ENCODE measurements at regions not wholly inside any gene's neighbourhood (a gene's known extent, or its start where the extent isn't known, plus 50 kb on each side); places are given as distances from the start of the nearest gene placed in this dataset.
"Not testable (repeated sequence)": the region's sequence is repeated elsewhere in the genome, so short reads cannot be mapped to it uniquely, and the experiment has no call there.

GRCh38 chr21:38112219-38112789, 144.5 kb upstream of the KCNJ15 start:
- DNase-seq (ENCODE audit: low spot score): no peak

GRCh38 chr21:38114717-38115333, 142.0 kb upstream of the KCNJ15 start:
- no peak for DNase-seq (ENCODE audit: low spot score)

- no peak for DNase-seq (ENCODE audit: low spot score)
Observed at GRCh38 chr21:38115870-38116269, 140.9 kb upstream of the KCNJ15 start.

- DNase-seq (ENCODE audit: low spot score): no peak
Observed at GRCh38 chr21:38119793-38120192, 137.0 kb upstream of the KCNJ15 start.

GRCh38 chr21:38120679-38120983, 136.2 kb upstream of the KCNJ15 start:
- DNase-seq (ENCODE audit: low spot score): not testable (repeated sequence)

- no peak for DNase-seq (ENCODE audit: low spot score)
Observed at GRCh38 chr21:38120984-38121855, 135.6 kb upstream of the KCNJ15 start.

- DNase-seq (ENCODE audit: low spot score): no peak
Observed at GRCh38 chr21:38121888-38122720, 134.7 kb upstream of the KCNJ15 start.

DNA sequence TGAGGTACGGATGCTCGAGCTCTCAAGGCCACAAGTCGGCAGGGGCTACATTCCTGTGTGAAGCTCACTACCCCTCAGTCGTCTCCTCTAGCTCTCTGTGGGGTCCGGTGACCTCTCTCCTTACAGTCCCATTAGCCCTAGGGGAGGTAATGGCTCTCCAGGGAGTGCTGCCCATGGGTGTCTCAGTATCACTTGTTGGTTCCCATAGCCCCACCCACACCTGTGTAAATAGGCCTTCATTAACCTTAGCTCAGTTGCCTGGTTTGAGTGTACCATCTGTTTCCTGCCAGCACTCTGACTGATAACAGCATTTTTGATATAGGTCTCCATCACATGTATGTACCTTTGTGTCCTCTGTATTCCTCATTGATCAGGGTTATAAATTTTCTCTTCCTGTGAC, 133.2 kb upstream of the KCNJ15 start:
- DNase-seq (ENCODE audit: low spot score): no peak

DNA sequence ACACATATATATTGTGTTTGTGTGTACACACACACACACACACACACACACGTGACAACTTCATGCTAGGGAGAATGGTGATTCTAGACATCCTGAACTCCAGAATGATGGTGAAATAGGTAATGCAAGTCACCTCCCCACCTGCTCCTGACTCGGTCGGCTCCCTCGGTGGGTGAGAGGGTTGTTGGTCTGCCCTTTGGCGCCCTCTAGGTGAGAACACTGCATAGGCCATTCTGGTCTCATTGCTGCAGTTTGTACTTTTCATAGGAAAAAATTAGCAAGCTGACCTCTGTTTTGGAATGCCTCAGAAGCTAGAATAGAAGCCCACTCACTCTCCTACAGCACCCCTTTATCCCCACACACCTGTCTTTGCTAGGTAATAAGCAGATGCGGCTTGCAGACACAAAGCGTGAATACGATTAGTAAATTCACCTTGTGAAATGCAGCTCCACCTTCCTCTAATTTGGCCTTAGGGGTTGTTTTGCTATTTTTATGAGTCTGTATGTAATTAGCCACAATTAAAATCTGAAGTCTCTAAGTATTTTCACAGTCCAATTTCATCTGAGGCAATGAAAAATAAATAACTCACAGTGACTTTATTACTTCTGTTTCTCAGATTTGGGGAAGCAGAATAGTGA, 130.0 kb upstream of the KCNJ15 start:
- DNase-seq (ENCODE audit: low spot score): peak; percentile 10

GRCh38 chr21:38129711-38130110, 127.1 kb upstream of the KCNJ15 start:
- DNase-seq (ENCODE audit: low spot score): no peak

DNA sequence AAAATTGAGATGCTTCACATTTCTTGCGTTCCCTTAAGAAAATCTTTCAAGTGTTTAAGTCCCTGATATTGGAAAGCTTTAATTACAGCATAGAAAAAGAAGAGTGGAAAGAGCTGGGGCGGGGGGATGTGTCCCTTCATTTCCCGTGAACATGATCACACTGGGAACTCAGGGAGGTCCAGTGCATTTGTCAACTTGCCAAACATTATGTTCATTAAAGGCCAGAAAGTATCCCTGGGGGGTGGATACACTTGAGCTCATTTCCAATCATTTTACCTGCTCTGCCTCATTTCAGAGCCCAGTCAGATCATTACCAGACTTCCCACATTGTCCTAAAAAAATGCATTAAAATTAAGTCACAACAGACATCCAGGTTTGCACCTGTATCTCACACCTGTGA, 123.6 kb upstream of the KCNJ15 start:
- DNase-seq (ENCODE audit: low spot score): no peak

DNA sequence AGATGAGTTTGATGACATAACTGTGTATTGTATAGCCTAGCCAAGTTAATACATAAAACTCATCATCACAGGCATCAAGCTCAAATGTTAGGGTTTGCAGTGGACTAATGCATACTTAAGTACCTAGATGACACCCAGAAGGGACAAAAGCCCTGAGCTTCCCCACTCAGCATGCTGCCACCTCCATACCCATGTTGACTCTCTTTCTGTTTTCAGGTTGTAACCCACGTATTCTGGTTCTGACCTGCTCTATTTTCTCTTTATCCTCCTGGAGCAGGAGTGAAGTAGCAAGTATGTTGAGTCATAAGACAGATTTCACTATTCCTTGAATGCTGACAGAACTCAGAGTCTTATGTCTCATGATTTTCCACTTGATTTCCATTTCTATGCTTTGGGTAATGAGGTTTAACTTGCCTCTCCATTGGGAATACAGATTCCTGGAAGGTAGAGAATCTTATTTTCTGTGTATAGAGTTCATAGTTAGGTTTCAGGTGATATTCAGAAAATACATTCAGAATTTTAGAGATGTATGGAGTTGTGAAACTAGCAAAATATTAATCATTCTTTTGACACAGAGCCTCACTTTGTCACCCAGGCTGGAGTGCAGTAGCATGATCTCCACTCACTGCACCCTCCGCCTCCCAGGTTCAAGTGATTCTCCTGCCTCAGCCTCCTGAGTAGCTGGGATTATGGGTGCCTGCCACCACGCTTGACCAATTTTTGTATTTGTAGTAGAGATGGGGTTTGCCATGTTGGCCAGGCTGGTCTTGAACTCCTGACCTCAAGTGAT, 122.5 kb upstream of the KCNJ15 start:
- DNase-seq (ENCODE audit: low spot score): no peak

- no peak for DNase-seq (ENCODE audit: low spot score)
Observed at GRCh38 chr21:38136201-38136600, 120.6 kb upstream of the KCNJ15 start.

- DNase-seq (ENCODE audit: low spot score): no peak
Observed at GRCh38 chr21:38139380-38140168, 117.2 kb upstream of the KCNJ15 start.

DNA sequence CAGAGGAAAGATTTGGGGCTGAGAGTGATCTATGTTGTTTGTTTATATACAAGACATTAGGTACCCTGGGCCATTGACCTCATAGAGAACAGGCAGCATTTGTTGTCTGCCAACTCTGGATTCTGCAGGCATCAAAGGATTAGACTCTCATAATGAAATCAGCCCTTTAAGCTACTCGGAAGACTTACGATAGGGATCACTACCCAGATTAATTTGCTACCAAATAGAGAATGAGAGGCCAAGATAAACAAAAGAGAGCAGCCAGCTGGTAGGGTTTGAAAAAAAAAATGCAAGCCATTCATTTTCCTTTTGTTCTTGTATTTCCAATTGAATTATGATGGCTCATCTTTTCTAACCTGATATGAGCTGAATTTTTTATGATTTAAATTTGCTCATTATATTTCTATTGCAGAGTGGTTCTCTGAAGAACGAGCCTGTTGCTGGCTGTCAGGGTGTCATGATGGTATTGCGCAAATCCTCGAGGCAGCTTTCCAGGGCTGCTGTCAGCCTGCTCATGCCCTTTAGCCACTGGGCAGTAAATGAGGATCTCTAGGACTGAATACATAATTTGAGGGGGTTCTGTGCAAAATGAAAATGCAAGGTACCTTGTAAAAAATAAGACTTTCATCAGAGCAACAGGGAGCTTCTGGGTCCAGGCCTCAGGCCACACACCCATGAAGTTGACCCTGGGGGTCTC, 116.4 kb upstream of the KCNJ15 start:
- no peak for DNase-seq (ENCODE audit: low spot score)

DNA sequence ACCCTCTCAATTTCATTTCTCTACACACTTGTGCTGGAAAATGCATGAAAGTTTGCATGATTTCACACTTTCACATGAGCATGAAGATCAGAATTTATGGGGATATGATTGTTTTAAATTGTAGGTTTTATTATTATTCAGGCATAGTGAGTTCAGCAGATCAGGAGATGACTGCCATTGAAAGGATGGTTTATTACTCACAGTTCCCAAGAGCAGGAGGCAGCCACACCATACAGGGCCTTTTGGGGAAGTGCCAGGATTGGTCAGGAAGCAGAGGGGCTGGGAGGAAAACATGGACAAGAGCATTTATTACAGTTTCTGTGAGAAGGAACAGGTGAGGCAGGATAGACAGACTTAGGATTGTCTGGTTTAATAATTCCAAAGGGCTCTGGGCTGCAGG, 114.6 kb upstream of the KCNJ15 start:
- DNase-seq (ENCODE audit: low spot score): no peak

DNA sequence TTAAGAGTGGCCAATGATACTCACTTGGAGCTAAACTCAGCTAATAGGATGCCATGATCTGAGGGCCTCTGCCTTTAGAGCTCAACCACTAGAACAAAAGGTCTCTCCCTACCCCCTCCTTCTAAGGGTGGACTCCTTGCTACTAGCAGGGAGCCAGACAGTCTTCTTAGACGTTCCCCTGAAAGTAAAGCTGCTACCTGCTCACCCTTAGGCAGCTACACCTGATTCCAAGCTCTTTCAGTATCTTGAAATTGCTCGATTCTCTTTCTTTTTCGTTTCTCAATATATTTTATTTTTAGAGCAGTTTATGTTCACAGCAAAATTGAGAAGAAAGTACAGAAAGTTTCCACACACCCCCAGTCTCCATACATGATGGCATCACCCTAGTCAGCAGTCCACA, 112.6 kb upstream of the KCNJ15 start:
- DNase-seq (ENCODE audit: low spot score): no peak

DNA sequence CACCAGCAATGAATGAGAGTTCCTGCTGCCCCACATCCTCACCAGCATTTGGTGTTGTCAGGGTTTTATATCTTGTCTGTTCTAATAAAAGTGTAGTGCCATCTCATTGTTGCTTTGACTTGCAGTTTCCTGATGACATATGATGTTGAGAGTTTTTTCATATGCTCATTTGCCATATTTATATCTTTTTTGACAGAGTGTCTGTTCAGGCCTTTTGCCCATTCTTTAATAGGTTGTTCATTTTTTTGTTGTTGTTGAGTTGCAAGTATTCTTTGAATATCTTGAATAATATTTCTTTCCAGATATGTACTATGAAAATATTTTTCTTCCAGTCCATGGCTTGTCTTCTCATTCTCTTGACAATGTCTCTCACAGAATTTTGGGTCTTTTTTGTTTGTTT, 111.7 kb upstream of the KCNJ15 start:
- DNase-seq (ENCODE audit: low spot score): no peak

DNA sequence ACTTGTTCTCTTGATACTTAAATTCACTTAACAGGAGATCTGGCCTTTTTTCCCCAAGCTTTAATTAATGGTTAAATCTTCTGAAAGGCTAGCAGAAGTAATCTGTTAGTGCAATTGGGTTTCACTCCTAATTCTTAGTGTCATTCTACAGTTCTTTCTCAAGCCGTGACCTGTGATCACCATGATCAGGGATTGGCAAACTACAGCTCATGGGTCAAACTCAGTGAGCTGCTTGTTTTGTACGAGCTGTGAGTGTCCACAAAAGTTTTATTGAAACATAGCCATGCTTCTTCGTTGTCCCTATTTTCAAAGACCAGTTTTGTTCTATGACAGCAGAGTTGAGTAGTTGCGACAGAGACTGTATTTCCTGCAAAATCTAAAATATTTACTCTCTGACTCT, 109.4 kb upstream of the KCNJ15 start:
- DNase-seq (ENCODE audit: low spot score): no peak

DNA sequence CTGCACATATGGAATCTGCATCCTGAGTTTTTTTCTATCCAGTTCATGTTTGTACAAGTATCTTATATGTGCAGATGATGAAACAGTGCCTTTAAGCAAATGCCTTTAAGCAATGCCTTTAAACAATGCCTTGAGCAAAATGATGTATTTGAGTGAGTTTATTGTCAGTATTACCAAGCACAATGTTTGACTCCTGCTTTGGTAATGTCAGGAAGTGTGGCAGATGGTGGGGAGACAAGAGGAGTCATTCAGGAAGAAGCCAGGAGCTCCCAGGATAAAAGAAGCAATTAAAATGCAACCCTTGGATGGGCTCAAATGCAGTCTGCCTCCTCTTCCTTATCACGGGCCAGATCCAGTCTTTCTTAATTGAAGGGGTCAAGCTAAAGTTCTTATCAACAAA, 108.7 kb upstream of the KCNJ15 start:
- DNase-seq (ENCODE audit: low spot score): no peak

Data from CD4-positive, alpha-beta T cell treated with Interleukin-6 at 100 ng/mL for 8 hours (primary cell).